Bone marrow (tissue), 2 donors: ENCODE measurements at regions not wholly inside any gene's neighbourhood (a gene's known extent, or its start where the extent isn't known, plus 50 kb on each side); places are given as distances from the start of the nearest gene placed in this dataset.
"Not testable (repeated sequence)": the region's sequence is repeated elsewhere in the genome, so short reads cannot be mapped to it uniquely, and the experiment has no call there.

Experiments used
- DNase-seq, 2 donors: peaks; one replicate each; lab custom pipeline; 2025; lab: John Stamatoyannopoulos, UW

DNA sequence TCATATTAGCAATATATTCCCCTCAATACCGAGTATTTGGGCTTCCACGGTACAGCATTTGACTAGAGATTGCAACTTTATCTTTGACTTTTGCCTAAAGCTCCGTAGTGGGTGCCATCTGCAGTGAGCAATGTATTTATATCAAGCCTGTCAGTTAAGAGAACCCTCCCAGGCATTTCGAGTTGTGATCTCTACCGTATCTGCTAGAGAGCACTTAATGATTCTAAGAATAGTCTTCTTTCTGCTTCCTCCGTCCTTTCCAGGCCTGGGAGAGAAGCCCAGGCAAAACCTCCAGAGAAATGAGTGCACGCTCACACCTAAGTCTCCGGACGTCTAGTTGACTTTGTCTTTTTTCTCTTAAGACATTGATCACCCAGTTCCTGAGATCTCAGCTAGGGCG is 210.6 kb downstream of the KLF6 start:
- no peak for DNase-seq

DNA sequence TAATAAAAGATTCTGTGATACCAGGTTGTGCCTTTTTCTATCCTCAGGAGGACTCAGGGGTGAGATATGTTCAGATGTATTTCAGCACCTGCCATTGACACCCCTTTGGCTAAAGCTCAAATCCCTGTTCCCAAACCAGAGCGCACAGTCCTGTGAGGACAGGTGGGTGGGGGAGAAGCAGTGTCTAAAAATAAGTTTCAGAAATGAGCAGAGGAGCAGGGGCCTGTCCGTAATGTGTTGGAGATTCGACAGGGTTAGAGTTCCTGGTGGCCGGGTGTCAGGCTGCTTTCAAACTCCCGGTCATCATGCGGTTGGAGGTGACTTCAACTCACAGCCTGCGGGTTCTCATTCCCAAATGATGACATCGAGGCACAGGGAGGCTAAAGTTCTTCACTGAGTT is 211.5 kb downstream of the KLF6 start:
- DNase-seq = no peak

- DNase-seq = no peak
These were observed 213.6 kb downstream of the KLF6 start for GRCh38 chr10:3571310-3571825.

DNA sequence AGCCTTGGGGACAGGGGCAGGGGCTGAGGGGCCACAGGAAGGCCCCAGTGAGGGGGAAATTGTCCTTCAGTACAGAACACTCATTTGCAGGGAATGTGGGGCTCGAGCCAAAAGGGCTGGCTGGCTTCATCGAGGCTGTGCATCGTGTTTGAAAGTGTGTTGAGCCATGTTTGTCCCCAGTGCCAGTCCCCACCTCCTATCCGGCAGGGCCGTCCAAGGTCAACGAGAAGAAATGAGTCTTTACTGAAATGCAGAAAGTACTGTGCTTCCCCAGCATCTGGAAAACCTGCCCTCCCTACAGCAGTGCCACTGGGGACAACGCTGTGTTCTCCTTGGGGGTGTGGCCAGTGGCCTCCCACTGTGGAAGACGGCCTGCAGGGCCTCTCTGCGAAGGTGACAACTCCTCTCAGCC is 214.1 kb downstream of the KLF6 start:
- no peak for DNase-seq

DNA sequence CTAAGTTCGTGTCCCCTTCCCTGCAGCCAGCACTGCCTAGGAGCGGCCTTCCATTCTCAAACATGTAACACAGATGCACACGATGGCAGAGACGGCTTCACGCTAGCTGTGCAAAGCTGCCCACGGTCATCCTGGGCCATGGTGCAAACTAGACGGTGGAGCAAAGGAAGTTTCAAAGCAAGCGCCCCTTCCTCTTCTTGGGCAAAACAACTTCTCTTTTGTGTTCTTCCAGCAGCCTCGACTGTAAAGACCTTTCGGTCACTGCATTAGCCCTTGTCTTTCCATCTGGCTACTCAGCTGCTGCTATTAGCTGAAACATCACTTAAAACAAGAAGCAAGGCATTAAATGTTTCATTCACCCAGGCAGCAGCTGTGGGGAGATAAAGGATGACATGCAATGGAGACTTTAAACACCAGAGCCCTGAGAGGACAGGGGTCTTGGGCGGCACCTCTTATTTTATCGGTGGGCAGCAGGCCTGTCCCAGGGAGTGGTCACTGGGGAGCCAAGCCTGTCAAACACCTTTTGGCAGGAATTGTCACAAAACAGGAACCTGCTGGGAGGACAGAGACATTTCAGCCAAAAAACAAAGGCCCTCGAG is 214.8 kb downstream of the KLF6 start:
- DNase-seq = no peak

DNA sequence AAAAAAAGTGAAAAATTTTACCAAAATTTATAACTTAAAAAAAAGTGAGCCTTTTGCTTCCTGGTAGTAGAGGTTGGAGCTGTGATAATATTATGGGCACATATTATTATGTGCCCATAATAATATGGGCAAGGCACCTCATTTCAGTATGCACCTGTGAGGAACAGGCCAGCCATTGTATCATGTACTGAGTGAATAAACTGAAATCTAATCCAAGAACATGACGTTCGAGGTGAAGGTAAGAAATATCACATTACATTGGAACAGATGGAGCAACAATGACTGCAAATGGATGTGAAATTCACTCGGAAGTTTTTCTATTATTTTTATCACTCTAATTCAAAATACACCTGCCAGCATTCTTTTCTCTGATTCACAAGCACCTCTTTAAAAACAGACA is 216.0 kb downstream of the KLF6 start:
- no peak for DNase-seq

GRCh38 chr10:3568392-3568791 is 216.6 kb downstream of the KLF6 start:
- no peak for DNase-seq

GRCh38 chr10:3567291-3567963 is 217.6 kb downstream of the KLF6 start:
- no peak for DNase-seq

- DNase-seq = no peak
These were observed 218.4 kb downstream of the KLF6 start for GRCh38 chr10:3566627-3567026.

DNA sequence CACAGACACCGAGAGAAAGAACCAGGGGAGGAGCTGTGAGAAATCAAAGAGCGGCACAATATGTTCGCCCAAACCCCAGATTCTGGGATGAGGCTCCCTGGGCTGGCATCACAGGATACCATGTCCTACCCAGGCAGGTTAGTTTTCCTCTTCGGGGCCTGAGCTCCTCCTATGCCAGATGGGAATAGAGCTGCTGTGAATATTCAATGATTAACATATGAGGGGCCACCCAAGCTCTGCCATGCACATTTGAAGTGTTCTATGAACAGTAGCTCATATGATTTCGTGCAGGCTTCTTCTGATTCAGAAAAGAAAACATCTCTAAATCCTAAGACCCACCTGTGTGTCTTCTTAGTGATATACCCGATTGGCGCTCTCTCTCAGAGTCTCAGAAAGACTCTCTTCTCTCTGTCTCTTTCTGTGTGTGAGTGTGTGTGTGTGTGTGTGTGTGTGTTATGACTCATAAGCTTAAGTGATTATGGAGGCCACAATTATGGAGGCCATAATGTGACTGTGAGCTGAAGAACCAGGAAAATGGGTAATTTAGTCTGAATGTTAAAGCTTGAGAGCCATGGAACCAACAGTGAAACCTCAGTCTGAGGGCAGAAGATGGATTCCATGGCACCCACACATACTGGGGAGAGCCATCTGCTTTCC is 220.5 kb downstream of the KLF6 start:
- no peak for DNase-seq

DNA sequence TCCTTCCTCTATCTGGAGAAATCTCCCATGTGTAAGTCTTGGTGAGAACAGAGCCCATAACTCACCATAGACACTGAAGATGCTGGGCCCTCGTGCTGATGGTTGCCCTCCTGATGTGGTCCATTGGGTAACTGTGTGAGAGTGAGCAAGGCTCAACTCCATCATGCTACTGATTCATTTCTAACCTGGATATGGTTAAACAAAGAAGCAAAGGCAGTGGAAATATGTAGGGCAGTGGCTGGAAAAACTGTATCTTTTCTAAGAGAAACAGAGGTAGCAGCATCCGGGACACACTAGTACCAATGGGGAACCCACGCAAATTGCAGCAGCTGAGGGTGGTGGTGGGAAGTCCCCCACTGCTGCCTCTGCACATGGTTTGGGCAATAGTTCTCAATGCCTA is 221.7 kb downstream of the KLF6 start:
- no peak for DNase-seq

DNA sequence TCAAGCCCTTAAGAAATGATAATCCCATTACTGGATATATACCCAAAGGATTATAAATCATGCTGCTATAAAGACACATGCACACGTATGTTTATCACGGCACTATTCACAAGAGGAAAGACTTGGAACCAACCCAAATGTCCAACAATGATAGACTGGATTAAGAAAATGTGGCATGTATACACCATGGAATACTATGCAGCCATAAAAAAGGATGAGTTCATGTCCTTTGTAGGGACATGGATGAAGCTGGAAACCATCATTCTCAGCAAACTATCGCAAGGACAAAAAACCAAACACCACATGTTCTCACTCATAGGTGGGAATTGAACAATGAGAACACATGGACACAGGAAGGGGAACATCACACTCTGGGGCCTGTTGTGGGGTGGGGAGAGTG is 224.4 kb downstream of the KLF6 start:
- not testable (repeated sequence) for DNase-seq

GRCh38 chr10:3559527-3559926 is 225.5 kb downstream of the KLF6 start:
- no peak for DNase-seq

- DNase-seq = no peak
These were observed 226.0 kb downstream of the KLF6 start for GRCh38 chr10:3559011-3559410.

DNA sequence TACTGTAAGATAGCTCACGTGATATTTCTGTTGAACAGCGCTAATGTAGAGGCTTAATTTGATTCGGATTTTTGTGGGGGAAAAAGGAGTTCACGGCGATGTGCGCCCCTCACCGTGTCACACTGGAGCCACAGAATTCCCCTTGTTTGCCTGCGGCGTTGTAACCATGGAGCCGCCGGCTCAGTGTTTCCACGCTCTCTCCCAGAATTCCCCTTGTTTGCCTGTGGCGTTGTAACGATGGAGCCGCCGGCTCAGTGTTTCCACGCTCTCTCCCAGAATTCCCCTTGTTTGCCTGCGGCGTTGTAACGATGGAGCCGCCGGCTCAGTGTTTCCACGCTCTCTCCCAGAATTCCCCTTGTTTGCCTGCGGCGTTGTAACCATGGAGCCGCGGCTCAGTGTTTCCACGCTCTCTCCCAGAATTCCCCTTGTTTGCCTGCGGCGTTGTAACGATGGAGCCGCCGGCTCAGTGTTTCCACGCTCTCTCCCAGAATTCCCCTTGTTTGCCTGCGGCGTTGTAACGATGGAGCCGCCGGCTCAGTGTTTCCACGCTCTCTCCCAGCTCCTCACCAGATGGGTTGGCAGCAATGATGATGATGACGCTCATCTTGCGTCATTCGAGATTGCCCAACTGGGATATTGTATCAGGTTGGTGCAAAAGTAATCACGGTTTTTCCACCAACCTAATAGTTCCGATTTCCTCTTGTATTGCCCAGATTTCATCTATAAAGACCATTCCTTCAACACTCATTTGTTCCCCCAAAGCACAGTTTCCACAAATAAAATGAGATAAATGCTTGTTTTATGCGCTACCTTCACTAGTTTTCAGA is 228.6 kb downstream of the KLF6 start:
- DNase-seq = not testable (repeated sequence)

DNA sequence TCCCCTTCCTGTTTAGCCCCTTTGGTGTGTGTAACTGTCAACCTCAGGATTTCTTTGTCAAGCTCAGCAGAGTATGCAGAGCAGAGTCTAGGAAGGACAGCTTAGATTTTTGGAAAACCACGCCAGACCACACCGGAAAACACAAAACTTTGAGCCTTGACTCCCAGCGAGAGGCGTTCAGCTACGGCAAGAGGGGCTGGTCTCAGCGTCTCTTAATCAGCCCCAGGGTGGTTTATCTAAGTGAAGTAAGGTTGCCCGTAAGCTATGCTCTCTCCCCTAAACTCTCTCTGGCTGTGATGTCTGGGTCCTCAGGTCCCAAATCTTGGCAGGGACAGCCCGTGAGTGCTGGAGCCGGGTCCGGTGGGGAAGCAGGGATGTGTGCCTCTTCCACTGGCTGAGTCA is 230.9 kb downstream of the KLF6 start:
- DNase-seq = no peak

DNA sequence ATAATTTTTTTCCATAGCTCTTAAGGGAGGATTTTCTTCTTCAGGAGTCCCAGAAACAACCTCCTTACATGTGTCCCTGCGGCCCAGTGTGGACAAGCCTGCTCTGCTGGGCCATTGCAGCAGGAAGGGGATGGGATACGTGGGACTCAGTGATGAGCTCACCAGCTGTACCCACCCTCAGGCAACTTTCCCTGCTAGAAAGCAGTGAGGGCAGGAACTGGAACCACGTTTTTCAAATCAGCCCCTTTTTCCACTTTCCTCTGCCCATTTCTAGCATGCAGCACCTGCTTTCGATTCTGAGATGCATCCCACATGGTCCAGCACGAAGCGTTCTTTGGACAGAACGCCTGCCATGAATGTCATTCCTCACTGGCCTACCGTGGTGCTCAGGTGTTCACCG is 232.7 kb downstream of the KLF6 start:
- DNase-seq = no peak

- DNase-seq = no peak
These were observed 233.2 kb downstream of the KLF6 start for GRCh38 chr10:3551761-3552160.

- DNase-seq = no peak
These were observed 235.9 kb downstream of the KLF6 start for GRCh38 chr10:3549118-3549517.

DNA sequence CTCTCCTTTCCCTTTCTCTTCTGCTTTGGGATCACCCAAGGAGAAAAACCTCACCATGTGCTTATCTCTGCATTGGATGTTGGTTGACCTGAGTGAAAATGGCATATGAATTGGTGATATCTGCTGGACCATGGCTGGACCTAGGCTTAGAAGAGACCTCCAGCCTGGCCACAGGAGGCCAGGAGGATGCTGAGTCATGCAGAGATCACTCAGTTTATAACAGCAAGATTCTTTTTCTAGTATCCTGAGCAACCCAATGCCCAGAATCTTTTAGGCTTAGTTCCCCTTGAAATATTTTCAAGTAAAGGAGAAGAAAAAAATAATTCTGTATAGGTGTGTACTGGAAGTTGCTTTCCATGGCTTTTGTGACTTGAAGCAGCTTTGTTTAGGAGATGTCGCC is 236.3 kb downstream of the KLF6 start:
- DNase-seq = no peak

GRCh38 chr10:3548076-3548475 is 236.9 kb downstream of the KLF6 start:
- no peak for DNase-seq

DNA sequence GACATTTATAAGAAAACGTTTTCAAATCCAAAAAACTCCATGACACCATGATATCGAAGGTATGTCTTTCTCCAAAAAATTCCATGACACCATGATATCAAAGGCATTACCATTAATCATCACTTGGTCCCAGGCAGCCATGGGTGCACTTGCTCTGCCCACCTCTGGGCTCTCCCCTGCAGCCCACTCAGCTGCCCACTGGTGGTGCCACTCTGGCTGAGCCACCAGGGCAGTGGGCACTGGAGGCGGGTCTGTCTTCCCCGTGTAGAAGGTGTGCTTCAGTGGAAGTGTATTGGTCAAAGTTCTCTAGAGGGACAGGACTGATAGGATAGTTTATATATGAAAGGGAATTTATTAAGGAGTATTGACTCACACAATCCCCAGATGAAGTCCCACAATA is 240.4 kb downstream of the KLF6 start:
- no peak for DNase-seq
